ENCODE measurements at regions not wholly inside any gene's neighbourhood (a gene's known extent, or its start where the extent isn't known, plus 50 kb on each side); places are given as distances from the start of the nearest gene placed in this dataset.

DNA sequence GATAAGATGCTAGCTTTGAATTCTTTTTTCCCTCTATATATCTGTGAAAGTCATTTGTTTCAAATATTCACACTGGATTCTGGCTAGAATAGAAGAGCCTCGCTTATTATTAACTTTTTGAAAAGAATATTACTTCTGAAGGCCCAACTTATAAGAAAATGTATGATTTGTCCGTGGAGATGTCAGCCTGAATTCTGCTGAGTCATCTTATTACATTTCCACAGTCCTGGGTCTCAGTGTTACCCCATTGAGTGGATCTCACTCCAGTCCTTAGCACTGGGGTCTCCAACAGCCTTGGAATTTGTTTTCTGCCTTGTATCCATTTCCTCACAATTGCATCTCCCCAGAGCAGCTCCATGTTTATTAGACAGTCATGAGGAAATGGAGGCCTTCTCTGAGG lies 907.9 kb downstream of the VRK1 start:
- TF ChIP-seq, protein P1, sequence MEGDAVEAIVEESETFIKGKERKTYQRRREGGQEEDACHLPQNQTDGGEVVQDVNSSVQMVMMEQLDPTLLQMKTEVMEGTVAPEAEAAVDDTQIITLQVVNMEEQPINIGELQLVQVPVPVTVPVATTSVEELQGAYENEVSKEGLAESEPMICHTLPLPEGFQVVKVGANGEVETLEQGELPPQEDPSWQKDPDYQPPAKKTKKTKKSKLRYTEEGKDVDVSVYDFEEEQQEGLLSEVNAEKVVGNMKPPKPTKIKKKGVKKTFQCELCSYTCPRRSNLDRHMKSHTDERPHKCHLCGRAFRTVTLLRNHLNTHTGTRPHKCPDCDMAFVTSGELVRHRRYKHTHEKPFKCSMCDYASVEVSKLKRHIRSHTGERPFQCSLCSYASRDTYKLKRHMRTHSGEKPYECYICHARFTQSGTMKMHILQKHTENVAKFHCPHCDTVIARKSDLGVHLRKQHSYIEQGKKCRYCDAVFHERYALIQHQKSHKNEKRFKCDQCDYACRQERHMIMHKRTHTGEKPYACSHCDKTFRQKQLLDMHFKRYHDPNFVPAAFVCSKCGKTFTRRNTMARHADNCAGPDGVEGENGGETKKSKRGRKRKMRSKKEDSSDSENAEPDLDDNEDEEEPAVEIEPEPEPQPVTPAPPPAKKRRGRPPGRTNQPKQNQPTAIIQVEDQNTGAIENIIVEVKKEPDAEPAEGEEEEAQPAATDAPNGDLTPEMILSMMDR (conservative IDR thresholded peaks at IDR 0.05 in 1 of 2, IDR thresholded peaks at IDR 0.05 in 1 of 2; ENCODE audit: extremely low read depth in 1 of 2, insufficient read depth in 1 of 2, low read depth in 1 of 2, low read length in 2 of 2): no peak
- no peak for TF ChIP-seq EZH2 (IDR thresholded peaks at IDR 0.05; ENCODE audit: borderline replicate concordance, low read length)

Data from mammary epithelial cell (primary cell).